ENCODE measurements at regions not wholly inside any gene's neighbourhood (a gene's known extent, or its start where the extent isn't known, plus 50 kb on each side); places are given as distances from the start of the nearest gene placed in this dataset.

- DNase-seq (ENCODE audit: low spot score) = no peak
Measured at GRCh38 chr12:74985986-74986319, 223.7 kb downstream of the KCNC2 start.

GRCh38 chr12:74988156-74988555, 221.5 kb downstream of the KCNC2 start:
- DNase-seq (ENCODE audit: low spot score) = no peak
